K562 (cell line): ENCODE measurements at regions not wholly inside any gene's neighbourhood (a gene's known extent, or its start where the extent isn't known, plus 50 kb on each side); places are given as distances from the start of the nearest gene placed in this dataset.

Source experiments
- BRD4 ChIP-seq: fragments of 200-600 bp; sonication (generic); IDR thresholded peaks from 2 replicates; pipeline ENCODE4 v1.6.1; 2017; ENCODE audit warnings: inconsistent platforms
- IRF2 ChIP-seq: sonication (generic); formaldehyde crosslinking; IDR thresholded peaks from 2 replicates; pipeline ENCODE4 v1.8.1; 2022; ENCODE audit warnings: mild to moderate bottlenecking, missing genetic modification reagents

DNA sequence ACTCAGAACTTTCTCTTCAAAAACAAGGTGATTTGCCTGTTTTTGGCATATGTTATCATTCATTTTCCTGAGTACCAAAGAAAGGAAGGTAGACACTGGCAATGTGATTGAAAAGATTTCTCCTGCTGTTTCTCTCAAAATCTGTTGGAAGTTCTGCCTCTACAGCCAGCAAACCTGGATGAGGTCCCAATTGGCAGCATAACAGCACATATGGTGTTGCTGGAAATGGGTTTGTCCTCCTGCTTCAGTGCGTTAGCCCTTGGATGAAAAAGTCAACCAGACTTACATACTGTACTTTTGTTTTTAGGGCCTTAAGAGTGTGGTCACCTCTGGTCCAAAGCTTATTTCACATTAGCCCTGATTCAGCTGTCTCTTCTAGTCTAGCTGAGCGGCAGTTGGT lies 237.6 kb upstream of the MME start:
- TF ChIP-seq IRF2 (CRISPR knock-in tag) (no peak), BRD4 (no peak)
